K562 (cell line): ENCODE measurements at regions not wholly inside any gene's neighbourhood (a gene's known extent, or its start where the extent isn't known, plus 50 kb on each side); places are given as distances from the start of the nearest gene placed in this dataset.

Experiments used
- BRCA1 ChIP-seq, 2 experiments: fragments of 450-650 bp in 1 of 2; sonication (generic) in 1 of 2; formaldehyde crosslinking in 1 of 2; IDR thresholded peaks; 2 replicates each; pipeline versions ENCODE4 v1.5.0 to v1.6.1; 2017 to 2020; ENCODE audit warnings: mild to moderate bottlenecking in 1 of 2, missing genetic modification reagents in 1 of 2
- CBX2 ChIP-seq: fragments of 200-600 bp; sonication (generic); IDR thresholded peaks from one replicate; pipeline ENCODE4 v1.6.1; 2012; ENCODE audit warnings: mild to moderate bottlenecking, low read length, inconsistent platforms; ENCODE audit not compliant: insufficient read depth, poor library complexity, severe bottlenecking
- ERF ChIP-seq: fragments of 450-650 bp; formaldehyde crosslinking; IDR thresholded peaks from 2 replicates; pipeline ENCODE4 v1.4.0; 2020; ENCODE audit warnings: mild to moderate bottlenecking, mixed read lengths
- KLF16 ChIP-seq: IDR thresholded peaks from 2 replicates; pipeline ENCODE4 v1.6.1; 2016; ENCODE audit warnings: antibody characterized with exemption
- POLR2A ChIP-seq: fragments of 450-650 bp; conservative IDR thresholded peaks from 2 replicates; pipeline ENCODE4 v1.6.1; 2016
- POLR2AphosphoS2 ChIP-seq: IDR thresholded peaks from 2 replicates; pipeline ENCODE4 v1.6.1; 2012; ENCODE audit warnings: low read length, improper control_type of control experiment
- SP1 ChIP-seq: sonication (generic); formaldehyde crosslinking; IDR thresholded peaks from 2 replicates; pipeline ENCODE4 v1.8.1; 2022; ENCODE audit warnings: mild to moderate bottlenecking, missing genetic modification reagents
- TBL1XR1 ChIP-seq, 2 experiments: IDR thresholded peaks; 2 replicates each; pipeline ENCODE4 v1.6.1; 2012; ENCODE audit warnings: improper control_type of control experiment in 2 of 2, low read length in 2 of 2, mild to moderate bottlenecking in 1 of 2

DNA sequence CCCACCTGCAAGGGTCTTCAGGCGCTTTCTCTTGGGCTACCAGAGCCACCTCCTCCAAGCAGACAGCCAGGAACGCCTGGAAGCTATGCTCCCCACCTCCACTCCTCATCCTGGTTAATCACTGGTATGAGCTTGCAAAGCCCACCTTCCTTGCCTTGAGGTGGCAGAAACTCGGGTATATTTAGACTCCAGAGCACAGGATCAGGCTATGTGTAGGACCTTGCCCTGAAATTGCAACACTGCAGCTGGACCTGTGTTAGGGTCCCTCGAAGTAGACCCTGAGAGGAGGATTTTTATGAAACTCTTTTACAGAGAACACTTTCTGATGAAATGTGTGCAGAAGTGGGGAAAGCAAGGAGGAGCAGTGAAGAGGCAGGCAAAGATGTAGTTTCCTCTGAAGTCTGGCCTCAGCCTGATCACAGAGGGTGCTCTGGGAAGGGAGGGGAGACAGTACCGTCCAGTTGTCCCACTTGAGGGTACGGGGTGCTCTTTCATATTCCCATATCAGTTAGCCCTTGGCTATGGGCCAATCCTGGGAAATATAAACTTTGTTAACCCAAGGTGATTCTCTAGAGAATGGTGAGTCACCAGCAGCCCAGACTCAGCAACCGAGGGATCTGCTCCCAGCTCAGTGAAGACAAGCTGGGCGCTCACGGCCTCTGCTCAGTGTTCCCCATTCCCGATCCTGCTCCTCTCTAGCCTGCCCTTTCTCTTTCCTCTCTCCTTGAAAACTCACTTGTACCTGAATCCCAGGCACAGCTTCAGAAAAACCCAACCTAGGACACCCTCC lies 157.9 kb downstream of the UQCRFS1 start:
- TF ChIP-seq TBL1XR1 (IDR thresholded peaks at IDR 0.05; ENCODE audit: low read length in 2 of 2) (no peak), BRCA1 (IDR thresholded peaks at IDR 0.05) (no peak), BRCA1 (CRISPR knock-in tag; IDR thresholded peaks at IDR 0.05) (no peak), CBX2 (no peak), POLR2A (no peak), SP1 (CRISPR knock-in tag) (no peak), ERF (CRISPR knock-in tag) (no peak), POLR2AphosphoS2 (no peak), KLF16 (no peak)
